GM10266 (cell line): ENCODE measurements at regions not wholly inside any gene's neighbourhood (a gene's known extent, or its start where the extent isn't known, plus 50 kb on each side); places are given as distances from the start of the nearest gene placed in this dataset.

Source experiments
- DNase-seq: peaks from one replicate; pipeline ENCODE4 v3.0.0; 2012; ENCODE audit errors: extremely low spot score
- CTCF ChIP-seq: IDR thresholded peaks from 2 replicates; pipeline ENCODE4 v1.5.1; 2012; ENCODE audit warnings: mild to moderate bottlenecking, low read depth; ENCODE audit not compliant: control insufficient read depth, insufficient read depth; ENCODE audit errors: missing control alignments

- DNase-seq: no peak
- no peak for TF ChIP-seq CTCF
These were observed 149.8 kb upstream of the TNC start for GRCh38 chr9:115267790-115268189.

DNA sequence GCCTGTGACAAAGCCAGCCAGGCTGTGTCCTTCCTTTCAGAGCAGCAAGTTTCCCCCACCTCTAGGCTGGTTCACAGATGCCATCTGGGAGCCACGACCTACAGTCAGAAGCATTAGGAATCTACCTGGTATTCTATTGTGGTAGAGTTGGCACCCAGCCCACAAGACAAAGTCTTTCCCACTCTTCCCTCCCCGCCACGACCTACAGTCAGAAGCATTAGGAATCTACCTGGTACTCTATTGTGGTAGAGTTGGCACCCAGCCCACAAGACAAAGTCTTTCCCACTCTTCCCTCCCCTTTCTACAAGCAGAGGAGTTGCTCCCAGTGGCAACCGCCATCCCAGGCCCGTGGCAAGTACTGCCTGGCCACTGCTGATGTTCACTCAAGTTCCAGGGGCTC lies 157.8 kb upstream of the TNC start:
- no peak for TF ChIP-seq CTCF
- no peak for DNase-seq

- TF ChIP-seq CTCF: no peak
- no peak for DNase-seq
These were observed 158.7 kb upstream of the TNC start for GRCh38 chr9:115276621-115277020.

DNA sequence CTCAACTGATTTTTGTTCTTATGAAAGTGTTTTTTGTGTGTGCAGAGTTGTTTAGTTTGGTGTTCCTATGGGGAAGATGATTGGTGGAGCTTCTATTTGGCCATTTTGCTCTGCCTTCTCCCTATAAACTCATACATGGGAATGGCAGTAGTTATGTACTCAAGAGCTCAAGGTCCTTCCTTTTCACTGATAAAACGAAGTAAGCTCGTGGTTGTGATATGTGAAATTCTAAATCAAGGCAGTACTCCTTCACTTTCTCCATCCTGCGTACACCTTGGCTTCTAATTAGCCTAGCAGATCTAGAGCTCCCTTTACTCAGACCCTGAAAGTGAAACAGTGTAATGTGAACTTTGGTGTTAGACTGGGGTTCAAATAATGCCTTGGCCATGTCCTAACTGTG lies 159.3 kb upstream of the TNC start:
- no peak for TF ChIP-seq CTCF
- DNase-seq: no peak

DNA sequence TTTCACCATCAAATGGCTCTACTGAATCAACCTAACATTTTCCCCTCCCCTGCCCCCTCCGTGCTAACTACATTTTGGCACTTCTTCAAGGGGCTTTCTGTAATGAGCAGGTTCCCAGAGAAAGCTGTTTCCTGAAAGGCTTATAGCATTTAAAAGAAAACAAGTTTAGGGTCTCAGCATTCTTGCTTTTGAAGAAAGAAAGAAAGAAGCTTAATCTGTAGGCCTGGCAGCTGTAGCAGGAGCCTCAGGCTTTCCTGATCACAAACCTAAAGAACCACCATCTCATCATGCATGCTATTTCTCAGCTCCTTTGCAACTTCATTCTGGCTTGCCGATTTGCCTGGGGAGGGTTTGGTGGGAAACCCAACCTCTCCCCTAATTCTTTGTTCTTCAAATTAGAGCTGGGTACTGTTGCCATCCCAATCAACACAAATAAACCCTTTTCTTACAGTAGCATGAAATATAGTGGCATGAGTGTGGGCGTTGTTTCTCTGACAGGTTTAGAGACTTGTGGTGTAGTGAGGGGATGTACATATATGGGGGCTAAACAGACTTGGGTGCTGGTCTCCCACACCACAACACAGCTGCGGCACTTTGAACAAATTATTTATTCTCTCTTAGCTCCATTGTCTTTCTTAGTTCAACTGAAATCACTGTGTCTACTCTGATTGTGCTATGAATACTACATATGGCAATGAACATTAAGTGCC lies 160.5 kb upstream of the TNC start:
- no peak for TF ChIP-seq CTCF
- DNase-seq: peak; percentile 26

- DNase-seq: no peak
These were observed 165.4 kb upstream of the TNC start for GRCh38 chr9:115283395-115283794.

More at GRCh38 chr9:115283395-115283794, 165.4 kb upstream of the TNC start:
- TF ChIP-seq CTCF: no peak
